ENCODE measurements at regions not wholly inside any gene's neighbourhood (a gene's known extent, or its start where the extent isn't known, plus 50 kb on each side); places are given as distances from the start of the nearest gene placed in this dataset.

GRCh38 chr22:22184277-22184807, 60.2 kb upstream of the VPREB1 start:
- Histone ChIP-seq H3K27me3 (ENCODE audit: control insufficient read depth in 1 of 2, insufficient read depth in 2 of 2, low read length in 2 of 2) (peaks cover 5 to 14% of the 10 kb centered on the region in 2 experiments), H3K4me3 (ENCODE audit: low read length) (no peak overlapping the region), H3K9me3 (ENCODE audit: control insufficient read depth in 1 of 2, insufficient read depth in 1 of 2, low read length in 2 of 2) (no peaks in the 10 kb centered on the region), H3K27ac (ENCODE audit: low read depth in 1 of 2, low read length in 2 of 2) (no peak overlapping the region), H3K4me1 (ENCODE audit: insufficient read depth, low read length) (no peaks in the 10 kb centered on the region), H3K36me3 (ENCODE audit: insufficient read depth, low read length) (no peaks in the 10 kb centered on the region)
- ChIA-PET POLR2A (no interaction called here), CTCF (interaction anchor here (1.4 to 2.5 kb wide), 3 partner anchors 11 to 17 kb away, joined by 3 to 9 read pairs (median 6); no protein-coding TSS in a partner anchor)
- H3K36me3 Mint-ChIP-seq (ENCODE audit: low read depth): no peaks in the 10 kb centered on the region
- DNase-seq (no peak), ATAC-seq (ENCODE audit: poor library complexity) (no peak)
- no peak overlapping the region for H3K27ac Mint-ChIP-seq
- no peak for TF ChIP-seq CTCF (IDR thresholded peaks at IDR 0.05)
- no peaks in the 10 kb centered on the region for H3K4me1 Mint-ChIP-seq (ENCODE audit: low read depth)
- no peaks in the 10 kb centered on the region for H3K9me3 Mint-ChIP-seq
- peaks cover 57% of the 10 kb centered on the region for H3K27me3 Mint-ChIP-seq
- no peak overlapping the region for H3K4me3 Mint-ChIP-seq
- intact Hi-C loops (cut with DNase I, micrococcal nuclease): no loop called here

- H3K9me3 ChIP-seq (ENCODE audit: control insufficient read depth in 1 of 2, insufficient read depth in 1 of 2, low read length in 2 of 2): no peaks in the 10 kb centered on the region
- Mint-ChIP-seq H3K36me3 (ENCODE audit: low read depth) (no peaks in the 10 kb centered on the region), H3K4me3 (no peak overlapping the region), H3K9me3 (no peaks in the 10 kb centered on the region), H3K4me1 (ENCODE audit: low read depth) (no peaks in the 10 kb centered on the region), H3K27ac (no peak overlapping the region), H3K27me3 (peaks cover 60% of the 10 kb centered on the region)
- intact Hi-C loops (cut with DNase I, micrococcal nuclease): no loop called here
- DNase-seq (no peak), ATAC-seq (ENCODE audit: poor library complexity) (no peak)
- no peaks in the 10 kb centered on the region for H3K4me1 ChIP-seq (ENCODE audit: insufficient read depth, low read length)
- ChIA-PET CTCF (interaction anchor here (1.6 kb wide), 1 partner anchor 12 kb away, joined by 3 read pairs; no protein-coding TSS in a partner anchor), POLR2A (no interaction called here)
- no peak overlapping the region for H3K4me3 ChIP-seq (ENCODE audit: low read length)
- TF ChIP-seq CTCF (IDR thresholded peaks at IDR 0.05): no peak
- no peak overlapping the region for H3K27ac ChIP-seq (ENCODE audit: low read depth in 1 of 2, low read length in 2 of 2)
- H3K36me3 ChIP-seq (ENCODE audit: insufficient read depth, low read length): no peaks in the 10 kb centered on the region
- peaks cover 5 to 14% of the 10 kb centered on the region in 2 experiments for H3K27me3 ChIP-seq (ENCODE audit: control insufficient read depth in 1 of 2, insufficient read depth in 2 of 2, low read length in 2 of 2)
Observed at GRCh38 chr22:22182990-22183264, 61.7 kb upstream of the VPREB1 start.

GRCh38 chr22:22182218-22182989, 62.2 kb upstream of the VPREB1 start:
- H3K9me3 Mint-ChIP-seq: no peaks in the 10 kb centered on the region
- peaks cover 59% of the 10 kb centered on the region for H3K27me3 Mint-ChIP-seq
- no peaks in the 10 kb centered on the region for H3K9me3 ChIP-seq (ENCODE audit: control insufficient read depth in 1 of 2, insufficient read depth in 1 of 2, low read length in 2 of 2)
- no peak for TF ChIP-seq CTCF (IDR thresholded peaks at IDR 0.05)
- no peaks in the 10 kb centered on the region for H3K4me1 Mint-ChIP-seq (ENCODE audit: low read depth)
- peaks cover 5 to 14% of the 10 kb centered on the region in 2 experiments for H3K27me3 ChIP-seq (ENCODE audit: control insufficient read depth in 1 of 2, insufficient read depth in 2 of 2, low read length in 2 of 2)
- ATAC-seq (ENCODE audit: poor library complexity) (no peak), DNase-seq (no peak)
- H3K27ac Mint-ChIP-seq: no peak overlapping the region
- ChIA-PET CTCF (interaction anchor here (1.6 to 2.1 kb wide), 2 partner anchors 13 kb away, joined by 3 to 6 read pairs; no protein-coding TSS in a partner anchor), POLR2A (no interaction called here)
- no peak overlapping the region for H3K4me3 ChIP-seq (ENCODE audit: low read length)
- H3K4me1 ChIP-seq (ENCODE audit: insufficient read depth, low read length): no peaks in the 10 kb centered on the region
- no peaks in the 10 kb centered on the region for H3K36me3 Mint-ChIP-seq (ENCODE audit: low read depth)
- intact Hi-C loops (cut with DNase I, micrococcal nuclease): no loop called here
- H3K27ac ChIP-seq (ENCODE audit: low read depth in 1 of 2, low read length in 2 of 2): no peak overlapping the region
- H3K4me3 Mint-ChIP-seq: no peak overlapping the region
- H3K36me3 ChIP-seq (ENCODE audit: insufficient read depth, low read length): no peaks in the 10 kb centered on the region

Data from CD4-positive, alpha-beta T cell (primary cell).